ENCODE measurements at regions not wholly inside any gene's neighbourhood (a gene's known extent, or its start where the extent isn't known, plus 50 kb on each side); places are given as distances from the start of the nearest gene placed in this dataset.

DNA sequence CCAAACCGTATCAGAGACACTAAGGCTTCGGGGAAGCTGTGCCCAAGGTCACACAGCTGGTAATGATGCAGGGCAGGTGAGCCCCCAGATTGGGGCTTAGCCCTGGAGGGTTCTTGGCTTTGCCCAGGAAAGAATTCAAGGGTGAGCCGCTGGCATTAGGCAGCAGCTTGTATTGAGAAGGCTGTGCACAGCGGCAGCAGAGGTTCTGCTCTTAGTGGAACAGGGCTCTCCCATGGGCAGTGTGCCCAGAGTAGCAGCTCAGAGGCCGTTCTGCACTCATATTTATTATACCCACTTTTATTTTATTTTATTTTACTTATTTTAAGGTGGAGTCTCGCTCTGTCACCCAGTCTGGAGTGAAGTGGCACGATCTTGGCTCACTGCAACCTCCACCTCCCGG is 85.8 kb upstream of the IER5L start:
- no peaks in the 10 kb centered on the region for H3F3A ChIP-seq (ENCODE audit: control insufficient read depth, insufficient read depth)
- H3K36me3 ChIP-seq (ENCODE audit: control insufficient read depth, low read length), result no peaks in the 10 kb centered on the region
- H3K4me1 ChIP-seq (ENCODE audit: control insufficient read depth, low read length), result peaks cover 9% of the 10 kb centered on the region
- H3K4me2 ChIP-seq (ENCODE audit: low read length), result no peak overlapping the region
- TF ChIP-seq, protein P1, sequence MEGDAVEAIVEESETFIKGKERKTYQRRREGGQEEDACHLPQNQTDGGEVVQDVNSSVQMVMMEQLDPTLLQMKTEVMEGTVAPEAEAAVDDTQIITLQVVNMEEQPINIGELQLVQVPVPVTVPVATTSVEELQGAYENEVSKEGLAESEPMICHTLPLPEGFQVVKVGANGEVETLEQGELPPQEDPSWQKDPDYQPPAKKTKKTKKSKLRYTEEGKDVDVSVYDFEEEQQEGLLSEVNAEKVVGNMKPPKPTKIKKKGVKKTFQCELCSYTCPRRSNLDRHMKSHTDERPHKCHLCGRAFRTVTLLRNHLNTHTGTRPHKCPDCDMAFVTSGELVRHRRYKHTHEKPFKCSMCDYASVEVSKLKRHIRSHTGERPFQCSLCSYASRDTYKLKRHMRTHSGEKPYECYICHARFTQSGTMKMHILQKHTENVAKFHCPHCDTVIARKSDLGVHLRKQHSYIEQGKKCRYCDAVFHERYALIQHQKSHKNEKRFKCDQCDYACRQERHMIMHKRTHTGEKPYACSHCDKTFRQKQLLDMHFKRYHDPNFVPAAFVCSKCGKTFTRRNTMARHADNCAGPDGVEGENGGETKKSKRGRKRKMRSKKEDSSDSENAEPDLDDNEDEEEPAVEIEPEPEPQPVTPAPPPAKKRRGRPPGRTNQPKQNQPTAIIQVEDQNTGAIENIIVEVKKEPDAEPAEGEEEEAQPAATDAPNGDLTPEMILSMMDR (IDR thresholded peaks at IDR 0.05; ENCODE audit: low read depth, low read length, poor library complexity, severe bottlenecking), result no peak
- TF ChIP-seq EZH2phosphoT487 (IDR thresholded peaks at IDR 0.05; ENCODE audit: borderline replicate concordance, low read length), result no peak
- H3K27ac ChIP-seq (ENCODE audit: low read depth, low read length), result no peak overlapping the region
- 0 out of 2 replicates have a peak, but pooled peaks cover 2% of the 10 kb centered on the region for H3K27me3 ChIP-seq (ENCODE audit: control insufficient read depth, low read length)
- no peaks in the 10 kb centered on the region for H3K9me2 ChIP-seq (replicated peaks; ENCODE audit: control insufficient read depth, low read length)
- no peak overlapping the region for H3K4me3 ChIP-seq (ENCODE audit: low read length)
- no peaks in the 10 kb centered on the region for H3K79me2 ChIP-seq (ENCODE audit: control insufficient read depth, low read length)
- H4K20me1 ChIP-seq (ENCODE audit: control insufficient read depth, insufficient read depth, low read depth, low read length), result no peaks in the 10 kb centered on the region
- no peaks in the 10 kb centered on the region for H3K9me3 ChIP-seq (ENCODE audit: control insufficient read depth, insufficient read depth, low read length)

DNA sequence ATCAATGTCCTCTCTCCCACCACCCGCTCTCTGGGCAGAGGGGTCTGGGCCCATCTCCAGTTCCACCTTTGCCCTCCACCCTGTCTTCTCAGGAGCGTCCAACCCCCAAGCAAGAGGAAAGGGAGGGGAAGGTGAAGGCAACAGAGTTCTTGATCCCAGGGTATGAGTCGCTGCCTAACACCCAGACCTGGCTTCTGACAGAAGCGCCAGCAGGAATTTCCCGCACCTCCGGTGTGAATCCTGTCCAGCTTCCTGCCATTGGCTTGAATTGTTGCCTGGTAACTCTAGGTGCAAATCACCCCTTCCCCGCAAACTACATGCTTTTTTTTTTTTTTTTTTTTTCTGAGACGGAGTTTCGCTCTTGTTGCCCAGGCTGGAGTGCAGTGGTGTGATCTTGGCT is 84.2 kb upstream of the IER5L start:
- no peaks in the 10 kb centered on the region for H3K9me3 ChIP-seq (ENCODE audit: control insufficient read depth, insufficient read depth, low read length)
- H4K20me1 ChIP-seq (ENCODE audit: control insufficient read depth, insufficient read depth, low read depth, low read length), result no peaks in the 10 kb centered on the region
- H3K4me2 ChIP-seq (ENCODE audit: low read length), result no peak overlapping the region
- H3K27me3 ChIP-seq (ENCODE audit: control insufficient read depth, low read length), result no peaks in the 10 kb centered on the region
- no peak overlapping the region for H3K27ac ChIP-seq (ENCODE audit: low read depth, low read length)
- TF ChIP-seq, protein P1 (IDR thresholded peaks at IDR 0.05; ENCODE audit: low read depth, low read length, poor library complexity, severe bottlenecking), result no peak
- TF ChIP-seq EZH2phosphoT487 (IDR thresholded peaks at IDR 0.05; ENCODE audit: borderline replicate concordance, low read length), result no peak
- H3K4me3 ChIP-seq (ENCODE audit: low read length), result no peak overlapping the region
- H3K9me2 ChIP-seq (replicated peaks; ENCODE audit: control insufficient read depth, low read length), result no peaks in the 10 kb centered on the region
- no peaks in the 10 kb centered on the region for H3K36me3 ChIP-seq (ENCODE audit: control insufficient read depth, low read length)
- no peaks in the 10 kb centered on the region for H3K79me2 ChIP-seq (ENCODE audit: control insufficient read depth, low read length)
- peaks cover 9% of the 10 kb centered on the region for H3K4me1 ChIP-seq (ENCODE audit: control insufficient read depth, low read length)
- no peaks in the 10 kb centered on the region for H3F3A ChIP-seq (ENCODE audit: control insufficient read depth, insufficient read depth)

DNA sequence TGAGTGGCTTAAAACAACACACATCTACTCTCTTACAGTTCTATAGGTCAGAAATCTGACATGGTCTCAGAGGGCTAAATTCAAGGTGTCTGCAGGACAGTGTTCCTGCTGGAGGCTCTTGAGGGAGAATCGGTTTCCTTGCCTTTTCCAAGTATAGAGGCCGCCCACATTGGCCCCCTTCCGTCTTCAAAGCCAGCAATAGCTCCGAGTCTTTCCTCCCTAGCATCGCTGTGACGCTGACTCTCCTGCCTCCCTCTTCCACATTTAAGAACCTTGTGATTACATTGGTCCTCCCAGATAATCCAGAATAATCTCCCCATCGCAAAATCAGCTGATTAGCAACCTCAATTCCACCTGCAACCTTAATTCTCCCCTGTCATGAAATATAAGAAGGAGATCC is 81.3 kb upstream of the IER5L start:
- no peaks in the 10 kb centered on the region for H3K9me2 ChIP-seq (replicated peaks; ENCODE audit: control insufficient read depth, low read length)
- H3K27me3 ChIP-seq (ENCODE audit: control insufficient read depth, low read length), result peaks cover 4% of the 10 kb centered on the region; the same call in 1 of the 2 replicates
- H3K4me3 ChIP-seq (ENCODE audit: low read length), result no peak overlapping the region
- peaks cover 9% of the 10 kb centered on the region for H3K4me1 ChIP-seq (ENCODE audit: control insufficient read depth, low read length)
- H3K4me2 ChIP-seq (ENCODE audit: low read length), result no peak overlapping the region
- no peak overlapping the region for H3K27ac ChIP-seq (ENCODE audit: low read depth, low read length)
- no peaks in the 10 kb centered on the region for H3K36me3 ChIP-seq (ENCODE audit: control insufficient read depth, low read length)
- no peaks in the 10 kb centered on the region for H3K79me2 ChIP-seq (ENCODE audit: control insufficient read depth, low read length)
- H4K20me1 ChIP-seq (ENCODE audit: control insufficient read depth, insufficient read depth, low read depth, low read length), result no peaks in the 10 kb centered on the region; the same call in 1 of the 2 replicates
- H3K9me3 ChIP-seq (ENCODE audit: control insufficient read depth, insufficient read depth, low read length), result no peaks in the 10 kb centered on the region
- H3F3A ChIP-seq (ENCODE audit: control insufficient read depth, insufficient read depth), result no peaks in the 10 kb centered on the region
- TF ChIP-seq, protein P1 (IDR thresholded peaks at IDR 0.05; ENCODE audit: low read depth, low read length, poor library complexity, severe bottlenecking), result no peak
- no peak for TF ChIP-seq EZH2phosphoT487 (IDR thresholded peaks at IDR 0.05; ENCODE audit: borderline replicate concordance, low read length)

All from DOHH2 (cell line).